ENCODE measurements at regions not wholly inside any gene's neighbourhood (a gene's known extent, or its start where the extent isn't known, plus 50 kb on each side); places are given as distances from the start of the nearest gene placed in this dataset.
"Not testable (repeated sequence)": the region's sequence is repeated elsewhere in the genome, so short reads cannot be mapped to it uniquely, and the experiment has no call there.

GRCh38 chr7:46912692-46913091 lies 669.2 kb downstream of the TNS3 start:
- in situ Hi-C loops (cut with HindIII; ENCODE audit: low pct_unique_long_range_greater_than_20kb, low sequenced_read_pairs), result no loop called here
- no peak for DNase-seq (ENCODE audit: low read depth in 1 of 2, low spot score in 1 of 2)
- no peak for TF ChIP-seq JUND (IDR thresholded peaks at IDR 0.05; ENCODE audit: low read depth)

DNA sequence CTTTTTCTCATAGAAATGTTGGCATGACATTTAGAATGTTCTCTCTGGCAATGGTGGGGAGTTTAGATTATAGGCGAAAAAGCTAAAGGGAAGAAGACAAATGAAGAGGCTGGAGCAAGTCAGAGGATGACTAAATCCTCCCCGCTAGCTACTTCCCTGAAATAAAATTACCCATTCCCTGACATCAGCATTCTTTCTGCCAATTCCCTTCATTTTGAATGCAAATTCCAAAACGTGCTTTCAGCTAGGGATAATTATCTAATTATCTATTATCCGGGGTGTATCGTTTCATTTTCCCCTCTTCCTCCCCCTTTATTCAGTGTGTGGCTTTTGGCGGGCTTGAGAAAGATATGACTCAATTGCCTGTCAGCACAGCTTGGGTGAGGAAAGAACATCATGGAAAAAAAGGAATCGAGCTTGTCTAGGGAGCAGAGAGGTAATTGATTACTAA lies 672.3 kb downstream of the TNS3 start:
- in situ Hi-C loops (cut with HindIII; ENCODE audit: low pct_unique_long_range_greater_than_20kb, low sequenced_read_pairs), result no loop called here

GRCh38 chr7:46908770-46909169 lies 673.1 kb downstream of the TNS3 start:
- TF ChIP-seq JUND (IDR thresholded peaks at IDR 0.05; ENCODE audit: low read depth), result no peak
- DNase-seq (ENCODE audit: low read depth in 1 of 2, low spot score in 1 of 2), result peak in 1 of 2 experiments; percentile 81

More for the DNA sequence above, 672.3 kb downstream of the TNS3 start:
- DNase-seq (ENCODE audit: low read depth in 1 of 2, low spot score in 1 of 2), result no peak
- no peak for TF ChIP-seq JUND (IDR thresholded peaks at IDR 0.05; ENCODE audit: low read depth)

DNA sequence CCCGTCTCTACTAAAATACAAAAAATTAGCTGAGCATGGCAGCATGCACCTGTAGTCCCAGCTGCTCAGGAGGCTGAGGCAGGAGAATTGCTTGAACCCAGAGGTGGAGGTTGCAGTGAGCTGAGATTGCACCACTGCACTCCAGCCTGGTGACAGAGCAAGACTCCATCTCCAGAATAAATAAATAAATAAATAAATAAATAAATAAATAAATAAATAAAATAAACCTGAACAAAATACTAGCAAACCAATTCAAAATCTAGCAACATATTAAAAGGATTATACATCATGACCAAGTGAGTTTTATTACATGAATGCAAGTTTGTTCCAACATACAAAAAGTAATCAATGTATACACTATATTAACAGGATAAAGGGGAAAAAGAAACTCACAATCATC lies 677.4 kb downstream of the TNS3 start:
- in situ Hi-C loops (cut with HindIII; ENCODE audit: low pct_unique_long_range_greater_than_20kb, low sequenced_read_pairs); DNase-seq (ENCODE audit: low read depth in 1 of 2, low spot score in 1 of 2): not testable (repeated sequence)

More at GRCh38 chr7:46908770-46909169, 673.1 kb downstream of the TNS3 start:
- in situ Hi-C loops (cut with HindIII; ENCODE audit: low pct_unique_long_range_greater_than_20kb, low sequenced_read_pairs), result no loop called here

- TF ChIP-seq JUND (IDR thresholded peaks at IDR 0.05; ENCODE audit: low read depth), result no peak
- in situ Hi-C loops (cut with HindIII; ENCODE audit: low pct_unique_long_range_greater_than_20kb, low sequenced_read_pairs), result no loop called here
These were observed 679.4 kb downstream of the TNS3 start for GRCh38 chr7:46902463-46902862.

DNA sequence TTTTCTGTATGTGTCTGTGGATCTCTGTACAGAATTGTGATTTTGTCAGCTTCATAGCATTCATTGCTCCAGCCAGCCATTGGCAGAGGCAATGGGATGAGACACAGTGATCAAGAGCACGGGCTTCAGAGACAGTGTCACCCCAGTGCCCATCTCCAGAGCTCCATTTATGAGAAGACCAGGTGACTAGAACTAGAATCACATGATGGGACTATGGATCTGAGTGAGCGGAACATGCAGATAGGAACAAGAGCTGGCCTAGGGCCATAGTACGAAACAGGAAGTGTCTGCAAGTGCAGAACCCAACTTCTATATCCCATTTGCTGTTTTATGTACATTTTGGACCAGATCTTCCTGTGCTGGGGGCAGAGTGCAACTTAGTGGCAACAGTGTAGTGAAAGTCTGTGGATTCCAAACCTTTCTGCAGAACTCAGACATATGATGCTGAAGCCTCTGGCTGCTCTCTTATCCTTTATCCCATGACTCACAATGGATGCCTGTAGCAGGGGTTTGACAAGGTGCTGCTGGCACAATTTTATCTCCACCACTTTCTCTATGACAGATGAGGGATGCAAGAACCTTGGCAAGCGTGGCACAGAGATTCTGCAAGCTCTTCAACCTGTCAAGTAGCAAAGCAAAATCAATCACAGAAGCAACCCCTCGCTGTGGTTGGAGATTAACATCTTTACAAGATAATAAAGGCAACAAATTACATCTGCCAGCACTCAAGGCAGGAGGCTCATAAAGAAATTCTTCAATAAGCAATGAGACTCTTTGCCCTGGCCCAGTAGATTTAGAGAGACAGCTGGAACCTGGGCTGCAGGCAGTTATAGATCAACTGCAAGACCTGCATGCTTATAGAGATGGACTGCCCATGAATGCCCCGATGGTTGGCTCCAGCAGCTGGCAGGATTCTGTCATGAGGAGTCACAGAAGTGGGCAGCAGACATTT lies 681.3 kb downstream of the TNS3 start:
- DNase-seq (ENCODE audit: low read depth in 1 of 2, low spot score in 1 of 2), result no peak
- in situ Hi-C loops (cut with HindIII; ENCODE audit: low pct_unique_long_range_greater_than_20kb, low sequenced_read_pairs), result no loop called here
- TF ChIP-seq JUND (IDR thresholded peaks at IDR 0.05; ENCODE audit: low read depth), result no peak

More at GRCh38 chr7:46902463-46902862, 679.4 kb downstream of the TNS3 start:
- DNase-seq (ENCODE audit: low read depth in 1 of 2, low spot score in 1 of 2), result no peak

- TF ChIP-seq JUND (IDR thresholded peaks at IDR 0.05; ENCODE audit: low read depth), result no peak
- in situ Hi-C loops (cut with HindIII; ENCODE audit: low pct_unique_long_range_greater_than_20kb, low sequenced_read_pairs), result no loop called here
- DNase-seq (ENCODE audit: low read depth in 1 of 2, low spot score in 1 of 2), result no peak
These were observed 684.5 kb downstream of the TNS3 start for GRCh38 chr7:46897381-46897780.

DNA sequence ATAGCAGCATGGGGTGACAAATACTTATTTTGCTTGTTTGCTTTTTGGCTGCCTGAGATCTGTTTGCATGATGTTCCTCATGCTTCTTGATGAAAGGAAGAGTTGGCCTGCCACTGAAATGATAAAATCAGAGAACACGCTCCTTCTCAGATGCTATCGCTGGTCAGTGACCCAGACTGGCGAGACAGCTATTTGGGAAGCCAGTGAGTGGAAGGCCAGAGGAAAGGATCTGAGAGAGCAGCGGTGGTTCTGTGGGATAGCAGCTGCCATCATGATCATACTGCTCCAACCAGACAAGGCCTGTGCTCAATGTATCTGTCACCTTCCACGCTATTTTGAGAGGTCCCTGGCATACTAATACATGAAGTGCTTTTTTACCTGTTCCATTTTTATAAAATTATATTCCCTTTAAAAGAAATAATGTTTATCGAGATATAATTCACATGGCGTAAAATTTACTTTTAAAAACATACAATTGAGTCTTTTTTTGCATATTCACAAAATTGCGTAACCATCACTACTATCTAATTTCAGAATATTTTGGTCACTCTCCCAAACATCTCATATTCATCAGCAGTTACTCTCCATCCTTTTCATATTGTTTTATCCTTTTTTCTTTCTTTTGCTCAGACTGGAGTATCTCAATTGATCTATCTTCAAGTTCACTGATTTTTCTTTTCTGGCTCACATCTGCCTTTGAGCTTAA lies 695.1 kb downstream of the TNS3 start:
- DNase-seq (ENCODE audit: low read depth in 1 of 2, low spot score in 1 of 2), result peak in 1 of 2 experiments; percentile 81
- in situ Hi-C loops (cut with HindIII; ENCODE audit: low pct_unique_long_range_greater_than_20kb, low sequenced_read_pairs), result no loop called here
- peak; percentile 64 for TF ChIP-seq JUND (IDR thresholded peaks at IDR 0.05; ENCODE audit: low read depth)

DNA sequence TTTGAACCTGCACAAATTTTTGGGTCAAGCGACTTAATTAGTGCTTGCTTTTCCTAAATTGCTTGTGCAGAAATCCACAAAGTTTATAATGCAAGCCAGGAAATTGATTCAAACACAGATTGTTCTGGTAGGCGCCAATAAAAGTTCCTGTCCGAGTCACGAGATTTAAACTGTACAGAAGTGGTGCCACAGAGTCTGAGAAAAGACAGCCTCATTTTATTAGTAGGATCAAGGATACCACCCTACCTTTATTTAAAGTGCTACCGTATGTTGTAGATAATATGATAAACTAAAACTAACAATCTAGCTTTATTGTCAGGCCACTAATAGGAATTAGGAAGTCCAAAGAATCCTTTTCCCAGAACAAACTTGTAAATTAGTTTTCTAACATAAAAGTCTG lies 696.7 kb downstream of the TNS3 start:
- peak; percentile 49; the same call in 1 of the 2 replicates for TF ChIP-seq JUND (IDR thresholded peaks at IDR 0.05; ENCODE audit: low read depth)
- DNase-seq (ENCODE audit: low read depth in 1 of 2, low spot score in 1 of 2), result peak in 1 of 2 experiments; percentile 69
- in situ Hi-C loops (cut with HindIII; ENCODE audit: low pct_unique_long_range_greater_than_20kb, low sequenced_read_pairs), result no loop called here

DNA sequence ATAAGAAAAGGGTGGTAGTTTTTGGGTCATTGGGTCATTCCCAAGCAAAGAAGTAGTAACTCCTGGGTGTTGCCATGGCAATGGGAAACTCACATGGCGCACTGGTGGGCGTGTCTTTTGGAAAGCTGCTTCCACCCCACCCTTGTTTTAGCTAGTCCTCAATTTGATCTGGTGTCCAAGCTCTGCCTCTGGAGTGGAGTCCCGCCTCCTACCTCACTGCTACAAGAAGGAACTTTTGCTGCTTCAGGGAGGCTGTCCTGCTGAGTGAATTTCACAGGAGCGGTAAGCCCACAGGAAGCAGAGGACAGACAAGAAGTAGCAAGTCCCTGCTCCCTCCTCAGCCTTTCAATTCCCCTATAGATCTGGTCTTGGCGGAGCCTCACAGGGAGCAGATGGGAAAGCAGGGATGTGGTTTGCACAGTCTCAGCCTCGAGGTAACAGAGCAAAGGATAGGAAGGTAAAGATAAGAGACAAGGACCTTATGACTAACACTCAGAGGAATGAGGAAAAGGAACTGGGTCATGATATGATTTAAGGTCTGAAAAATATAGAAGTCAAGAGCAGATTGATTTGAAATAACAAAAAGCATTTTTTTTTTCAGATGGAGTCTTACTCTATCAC lies 700.3 kb downstream of the TNS3 start:
- no peak for DNase-seq (ENCODE audit: low read depth in 1 of 2, low spot score in 1 of 2)
- no peak for TF ChIP-seq JUND (IDR thresholded peaks at IDR 0.05; ENCODE audit: low read depth)
- in situ Hi-C loops (cut with HindIII; ENCODE audit: low pct_unique_long_range_greater_than_20kb, low sequenced_read_pairs), result no loop called here

DNA sequence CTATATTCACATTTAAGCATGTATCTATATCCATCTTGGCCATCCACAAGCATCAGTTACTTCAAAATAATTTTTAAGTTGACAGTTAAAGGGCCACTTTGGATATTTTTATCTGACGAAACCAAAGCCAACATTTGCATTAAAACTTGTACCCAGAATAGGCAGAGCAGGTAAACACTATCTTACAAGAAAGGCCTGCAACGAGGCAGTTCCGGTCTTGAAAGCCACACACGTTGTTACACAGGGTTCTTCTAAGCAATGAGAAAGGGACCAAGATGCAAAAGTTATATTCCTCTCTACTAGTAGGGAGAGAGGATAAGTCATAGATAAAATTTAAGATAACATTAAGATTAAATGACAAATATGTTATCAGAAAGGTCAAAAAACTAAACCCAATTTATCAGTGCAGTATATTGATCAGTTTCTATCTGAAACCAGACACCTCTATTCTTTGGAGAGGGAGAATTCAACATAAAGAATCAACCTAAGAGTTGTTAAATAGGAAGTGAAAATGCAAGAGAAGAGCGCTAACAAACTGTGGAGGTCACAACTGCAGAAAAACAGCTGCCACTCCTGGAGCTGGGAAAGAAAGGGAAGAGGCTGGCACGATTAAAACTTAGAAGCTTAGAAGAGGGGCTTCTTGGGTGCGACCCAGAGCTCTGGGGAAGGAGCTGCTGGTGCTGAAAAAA lies 701.3 kb downstream of the TNS3 start:
- DNase-seq (ENCODE audit: low read depth in 1 of 2, low spot score in 1 of 2), result no peak
- in situ Hi-C loops (cut with HindIII; ENCODE audit: low pct_unique_long_range_greater_than_20kb, low sequenced_read_pairs), result no loop called here
- TF ChIP-seq JUND (IDR thresholded peaks at IDR 0.05; ENCODE audit: low read depth), result no peak

- in situ Hi-C loops (cut with HindIII; ENCODE audit: low pct_unique_long_range_greater_than_20kb, low sequenced_read_pairs), result no loop called here
- no peak for TF ChIP-seq JUND (IDR thresholded peaks at IDR 0.05; ENCODE audit: low read depth)
- DNase-seq (ENCODE audit: low read depth in 1 of 2, low spot score in 1 of 2), result no peak
These were observed 702.1 kb downstream of the TNS3 start for GRCh38 chr7:46879783-46880182.
